Spleen (tissue), 11 donors: ENCODE measurements at regions not wholly inside any gene's neighbourhood (a gene's known extent, or its start where the extent isn't known, plus 50 kb on each side); places are given as distances from the start of the nearest gene placed in this dataset.

Experiments
- DNase-seq: peaks from one replicate; pipeline ENCODE4 v3.0.0-alpha.2; 2020
- H3K27ac ChIP-seq, 8 donors: fragments of 200-600 bp; sonication (generic) in 7 of 8; 1 replicate in 4 of 8; 2 replicates in 4 of 8; pipeline versions ENCODE4 v1.5.0 to v1.8.0; 2016 to 2021; ENCODE audit warnings: inconsistent platforms in 4 of 8, mild to moderate bottlenecking in 4 of 8, moderate library complexity in 1 of 8
- H3K27me3 ChIP-seq, 7 donors: fragments of 200-600 bp; sonication (generic) in 6 of 7; replicated peaks in 1 of 7; 1 replicate in 4 of 7; 2 replicates in 3 of 7; pipeline versions ENCODE4 v1.5.0 to v1.8.0; 2016 to 2021; ENCODE audit warnings: inconsistent platforms in 3 of 7, mild to moderate bottlenecking in 1 of 7
- H3K36me3 ChIP-seq, 6 donors: fragments of 200-600 bp; sonication (generic) in 5 of 6; 1 replicate in 4 of 6; 2 replicates in 2 of 6; pipeline versions ENCODE4 v1.5.0 to v1.8.0; 2016 to 2021; ENCODE audit warnings: inconsistent platforms in 2 of 6
- H3K4me1 ChIP-seq, 6 donors: fragments of 200-600 bp; sonication (generic) in 5 of 6; 1 replicate in 3 of 6; 2 replicates in 3 of 6; pipeline versions ENCODE4 v1.5.0 to v1.8.0; 2016 to 2021; ENCODE audit warnings: inconsistent platforms in 3 of 6
- H3K4me3 ChIP-seq, 8 donors: fragments of 200-600 bp; sonication (generic) in 7 of 8; 1 replicate in 4 of 8; 2 replicates in 4 of 8; pipeline versions ENCODE4 v1.5.0 to v1.8.0; 2016 to 2021; ENCODE audit warnings: inconsistent platforms in 4 of 8, mild to moderate bottlenecking in 4 of 8, moderate library complexity in 2 of 8
- H3K9me3 ChIP-seq, 8 donors: fragments of 200-600 bp; sonication (generic) in 7 of 8; 1 replicate in 4 of 8; 2 replicates in 4 of 8; pipeline versions ENCODE4 v1.5.0 to v1.8.0; 2016 to 2021; ENCODE audit warnings: inconsistent platforms in 4 of 8
- POLR2A ChIP-seq, 3 donors: fragments of 450-650 bp; IDR thresholded peaks; one replicate each; pipeline ENCODE4 v1.5.1; 2017; ENCODE audit warnings: antibody characterized with exemption in 3 of 3, mild to moderate bottlenecking in 1 of 3
- POLR2AphosphoS5 ChIP-seq, 3 donors: sonication (generic); formaldehyde crosslinking; IDR thresholded peaks; one replicate each; pipeline ENCODE4 v1.5.1; 2017; ENCODE audit warnings: antibody characterized with exemption in 3 of 3
- WGBS, 5 donors: extraction: QIAGEN DNeasy Blood & Tissue Kit in 3 of 5; methylation state at CpG; one replicate each; pipeline versions ENCODE4 v1.1.5 to v1.1.7; 2013 to 2018; 5-methylcytosine and 5-hydroxymethylcytosine counted together
- intact Hi-C: fragments of 100-400 bp; cut with DNase I; formaldehyde crosslinking; loops from one replicate; pipeline ENCODE4 v1.15.0; 2023; ENCODE audit warnings: low total_unique reads
- TF ChIP-seq, protein P1 (sequence below), 11 experiments: fragments of 200-600 bp in 7 of 11; fragments of 450-650 bp in 4 of 11; sonication (generic) in 4 of 11; IDR thresholded peaks in 8 of 11; conservative IDR thresholded peaks in 3 of 11; 1 replicate in 7 of 11; 2 replicates in 4 of 11; pipeline versions ENCODE4 v1.4.0 to v1.8.0; 2016 to 2021; ENCODE audit warnings: antibody characterized with exemption in 11 of 11, inconsistent platforms in 4 of 11, mild to moderate bottlenecking in 1 of 11
- donor health status: healthy with polysubstance abuse.
- donor health status: DM: no; HTN: no; CAD: no; lungs with moderate emphysema.
- donor health status: DM: no; HTN: no; CAD: no.
- donor health status: Bipolar disorder and iron deficiency.
- donor health status: healthy.
- donor health status: DM: no; HTN: no; CAD: no.
- donor health status: DM: yes; HTN: yes; CAD: no.

DNA sequence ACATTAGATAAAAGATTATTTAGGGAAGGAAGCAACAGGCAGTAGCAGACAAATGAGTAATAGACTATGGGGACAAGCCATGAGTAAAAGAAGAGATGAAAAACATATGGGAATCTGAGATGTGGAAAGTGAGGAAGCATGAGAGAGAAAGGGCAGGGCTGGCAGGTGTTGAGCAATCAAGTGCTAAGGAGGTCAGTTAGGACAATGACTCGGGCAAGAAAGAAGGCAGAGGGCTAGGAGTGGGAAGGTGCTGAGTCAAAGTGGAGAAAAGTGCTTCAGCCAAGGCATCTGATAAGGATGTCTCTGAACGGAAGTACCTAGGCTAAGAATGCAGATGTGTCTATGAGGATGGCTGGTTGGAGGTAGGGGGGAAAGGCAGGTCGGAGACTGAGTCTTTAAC lies 291.9 kb upstream of the HTR2A start:
- H3K27ac ChIP-seq, result no peak overlapping the region
- H3K4me3 ChIP-seq, result no peak overlapping the region
- intact Hi-C loops, result no loop called here
- no peaks in the 10 kb centered on the region for H3K9me3 ChIP-seq
- no peak for TF ChIP-seq POLR2A (IDR thresholded peaks at IDR 0.05)
- no peak for TF ChIP-seq POLR2AphosphoS5 (IDR thresholded peaks at IDR 0.05)
- TF ChIP-seq, protein P1, sequence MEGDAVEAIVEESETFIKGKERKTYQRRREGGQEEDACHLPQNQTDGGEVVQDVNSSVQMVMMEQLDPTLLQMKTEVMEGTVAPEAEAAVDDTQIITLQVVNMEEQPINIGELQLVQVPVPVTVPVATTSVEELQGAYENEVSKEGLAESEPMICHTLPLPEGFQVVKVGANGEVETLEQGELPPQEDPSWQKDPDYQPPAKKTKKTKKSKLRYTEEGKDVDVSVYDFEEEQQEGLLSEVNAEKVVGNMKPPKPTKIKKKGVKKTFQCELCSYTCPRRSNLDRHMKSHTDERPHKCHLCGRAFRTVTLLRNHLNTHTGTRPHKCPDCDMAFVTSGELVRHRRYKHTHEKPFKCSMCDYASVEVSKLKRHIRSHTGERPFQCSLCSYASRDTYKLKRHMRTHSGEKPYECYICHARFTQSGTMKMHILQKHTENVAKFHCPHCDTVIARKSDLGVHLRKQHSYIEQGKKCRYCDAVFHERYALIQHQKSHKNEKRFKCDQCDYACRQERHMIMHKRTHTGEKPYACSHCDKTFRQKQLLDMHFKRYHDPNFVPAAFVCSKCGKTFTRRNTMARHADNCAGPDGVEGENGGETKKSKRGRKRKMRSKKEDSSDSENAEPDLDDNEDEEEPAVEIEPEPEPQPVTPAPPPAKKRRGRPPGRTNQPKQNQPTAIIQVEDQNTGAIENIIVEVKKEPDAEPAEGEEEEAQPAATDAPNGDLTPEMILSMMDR (IDR thresholded peaks at IDR 0.05 in 8 of 11, conservative IDR thresholded peaks at IDR 0.05 in 3 of 11), result no peak
- H3K27me3 ChIP-seq, result no peaks in the 10 kb centered on the region
- H3K4me1 ChIP-seq, result no peaks in the 10 kb centered on the region
- no peak for DNase-seq
- H3K36me3 ChIP-seq, result no peaks in the 10 kb centered on the region
- WGBS, 5 donors, result 64 to 86% (median 71%) methylated on average over 3 of the region's 3 CpGs

DNA sequence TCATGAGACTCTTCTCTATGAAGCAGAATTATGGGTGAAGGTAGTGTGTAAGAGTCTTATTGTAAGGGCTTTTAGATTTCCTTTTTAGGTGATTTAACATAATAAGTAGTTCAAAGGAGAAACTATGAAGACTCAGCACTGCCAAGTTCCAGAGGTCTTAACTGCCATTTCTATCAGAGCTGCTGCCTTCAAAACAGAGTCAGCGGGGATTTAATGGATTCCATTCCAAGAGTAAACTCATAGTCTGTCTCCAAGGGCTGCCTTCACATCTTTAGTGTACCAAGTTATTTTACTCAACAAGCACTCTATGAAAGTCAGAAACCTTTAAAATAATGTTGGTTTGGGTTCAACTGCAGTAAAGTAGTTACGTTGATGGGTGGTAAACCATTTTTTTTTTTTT lies 289.6 kb upstream of the HTR2A start:
- intact Hi-C loops, result no loop called here

DNA sequence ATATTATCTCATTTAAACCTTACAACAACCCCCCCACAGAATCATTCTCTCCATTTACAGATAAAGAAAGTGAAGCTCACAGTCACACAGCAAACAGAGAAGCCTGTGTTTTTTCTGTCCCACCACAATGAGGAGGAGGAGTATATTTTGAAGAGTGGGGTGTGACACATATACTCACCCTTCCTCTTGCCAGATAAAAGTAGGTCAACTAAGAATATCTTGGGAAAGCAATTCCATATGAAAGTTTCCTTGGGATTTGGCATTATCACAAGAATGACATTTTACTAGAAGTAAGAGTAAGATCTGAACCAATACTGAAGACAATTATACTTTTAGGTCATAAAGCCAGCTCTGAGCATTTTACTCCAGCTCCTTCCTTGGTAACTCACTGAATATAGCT lies 287.5 kb upstream of the HTR2A start:
- H3K27ac ChIP-seq, result no peak overlapping the region
- no peaks in the 10 kb centered on the region for H3K4me1 ChIP-seq
- no peak overlapping the region for H3K4me3 ChIP-seq
- no peak for DNase-seq
- no peaks in the 10 kb centered on the region for H3K36me3 ChIP-seq
- H3K9me3 ChIP-seq, result no peaks in the 10 kb centered on the region
- intact Hi-C loops, result no loop called here
- TF ChIP-seq POLR2A (IDR thresholded peaks at IDR 0.05) (no peak), POLR2AphosphoS5 (IDR thresholded peaks at IDR 0.05) (no peak)
- TF ChIP-seq, protein P1 (IDR thresholded peaks at IDR 0.05 in 8 of 11, conservative IDR thresholded peaks at IDR 0.05 in 3 of 11), result no peak
- H3K27me3 ChIP-seq, result no peaks in the 10 kb centered on the region

More for the DNA sequence above, 289.6 kb upstream of the HTR2A start:
- no peaks in the 10 kb centered on the region for H3K36me3 ChIP-seq
- no peaks in the 10 kb centered on the region for H3K9me3 ChIP-seq
- WGBS, 5 donors, result 62 to 97% (median 87%) methylated on average over 2 of the region's 2 CpGs
- no peaks in the 10 kb centered on the region for H3K27me3 ChIP-seq
- no peak for DNase-seq
- no peaks in the 10 kb centered on the region for H3K4me1 ChIP-seq
- no peak overlapping the region for H3K27ac ChIP-seq
- no peak for TF ChIP-seq POLR2A (IDR thresholded peaks at IDR 0.05)
- H3K4me3 ChIP-seq, result no peak overlapping the region

DNA sequence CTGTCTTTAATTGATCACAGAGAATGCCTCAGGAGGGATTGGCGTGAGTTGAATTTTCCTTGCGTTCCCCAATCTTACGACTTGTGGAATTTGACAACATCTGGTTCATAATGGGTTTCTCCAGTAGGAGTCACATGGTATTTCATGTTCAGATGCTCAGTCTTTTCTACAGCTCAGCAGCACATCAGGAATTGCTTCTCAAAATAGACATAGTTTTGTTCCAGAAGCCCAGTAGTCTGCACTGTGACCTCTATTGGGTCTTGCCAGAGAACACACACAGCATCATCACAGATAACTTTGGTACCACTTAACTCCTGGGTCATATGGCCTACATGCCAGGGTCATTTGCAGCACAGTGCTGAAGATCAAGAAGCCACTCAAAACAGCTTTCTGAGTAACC lies 282.5 kb upstream of the HTR2A start:
- TF ChIP-seq POLR2AphosphoS5 (IDR thresholded peaks at IDR 0.05) (no peak), POLR2A (IDR thresholded peaks at IDR 0.05) (no peak)
- TF ChIP-seq, protein P1 (IDR thresholded peaks at IDR 0.05 in 8 of 11, conservative IDR thresholded peaks at IDR 0.05 in 3 of 11), result no peak
- WGBS, 5 donors, result 88 to 97% (median 95%) methylated on average over 3 of the region's 3 CpGs

More for the DNA sequence above, 282.5 kb upstream of the HTR2A start:
- no peaks in the 10 kb centered on the region for H3K4me1 ChIP-seq
- H3K4me3 ChIP-seq, result no peak overlapping the region
- no peaks in the 10 kb centered on the region for H3K9me3 ChIP-seq
- no peaks in the 10 kb centered on the region for H3K27me3 ChIP-seq
- no peak overlapping the region for H3K27ac ChIP-seq
- DNase-seq, result no peak
- H3K36me3 ChIP-seq, result no peaks in the 10 kb centered on the region
- intact Hi-C loops, result no loop called here
